Ascending aorta (tissue), 2 donors: ENCODE measurements at regions not wholly inside any gene's neighbourhood (a gene's known extent, or its start where the extent isn't known, plus 50 kb on each side); places are given as distances from the start of the nearest gene placed in this dataset.

Experiments used
- DNase-seq, 2 donors: peaks; one replicate each; pipeline ENCODE4 v3.0.0-alpha.2; 2019; ENCODE audit warnings: low spot score in 2 of 2
- H3K27ac ChIP-seq, 2 donors: fragments of 200-600 bp; sonication (generic); one replicate each; pipeline ENCODE4 v1.5.1; 2016 to 2017; ENCODE audit warnings: mild to moderate bottlenecking in 1 of 2
- H3K27me3 ChIP-seq: fragments of 200-600 bp; sonication (generic); one replicate; pipeline ENCODE4 v1.5.1; 2017
- H3K36me3 ChIP-seq, 2 donors: fragments of 200-600 bp; sonication (generic); one replicate each; pipeline ENCODE4 v1.5.1; 2016
- H3K4me1 ChIP-seq, 2 donors: fragments of 200-600 bp; sonication (generic); one replicate each; pipeline ENCODE4 v1.5.1; 2016 to 2017; ENCODE audit warnings: mild to moderate bottlenecking in 1 of 2
- H3K4me3 ChIP-seq, 2 donors: fragments of 200-600 bp; sonication (generic); one replicate each; pipeline ENCODE4 v1.5.1; 2016 to 2017; ENCODE audit warnings: mild to moderate bottlenecking in 1 of 2
- H3K9me3 ChIP-seq, 2 donors: fragments of 200-600 bp; sonication (generic); one replicate each; pipeline ENCODE4 v1.5.1; 2016
- intact Hi-C: fragments of 100-400 bp; cut with DNase I; formaldehyde crosslinking; loops from one replicate; pipeline ENCODE4 v1.15.1; 2023
- TF ChIP-seq, protein P1 (sequence below), 3 experiments: fragments of 200-600 bp in 2 of 3; fragments of 450-650 bp in 1 of 3; sonication (generic) in 2 of 3; IDR thresholded peaks; one replicate each; pipeline ENCODE4 v1.5.1; 2016 to 2019; ENCODE audit warnings: antibody characterized with exemption in 3 of 3, mild to moderate bottlenecking in 1 of 3, moderate library complexity in 1 of 3

DNA sequence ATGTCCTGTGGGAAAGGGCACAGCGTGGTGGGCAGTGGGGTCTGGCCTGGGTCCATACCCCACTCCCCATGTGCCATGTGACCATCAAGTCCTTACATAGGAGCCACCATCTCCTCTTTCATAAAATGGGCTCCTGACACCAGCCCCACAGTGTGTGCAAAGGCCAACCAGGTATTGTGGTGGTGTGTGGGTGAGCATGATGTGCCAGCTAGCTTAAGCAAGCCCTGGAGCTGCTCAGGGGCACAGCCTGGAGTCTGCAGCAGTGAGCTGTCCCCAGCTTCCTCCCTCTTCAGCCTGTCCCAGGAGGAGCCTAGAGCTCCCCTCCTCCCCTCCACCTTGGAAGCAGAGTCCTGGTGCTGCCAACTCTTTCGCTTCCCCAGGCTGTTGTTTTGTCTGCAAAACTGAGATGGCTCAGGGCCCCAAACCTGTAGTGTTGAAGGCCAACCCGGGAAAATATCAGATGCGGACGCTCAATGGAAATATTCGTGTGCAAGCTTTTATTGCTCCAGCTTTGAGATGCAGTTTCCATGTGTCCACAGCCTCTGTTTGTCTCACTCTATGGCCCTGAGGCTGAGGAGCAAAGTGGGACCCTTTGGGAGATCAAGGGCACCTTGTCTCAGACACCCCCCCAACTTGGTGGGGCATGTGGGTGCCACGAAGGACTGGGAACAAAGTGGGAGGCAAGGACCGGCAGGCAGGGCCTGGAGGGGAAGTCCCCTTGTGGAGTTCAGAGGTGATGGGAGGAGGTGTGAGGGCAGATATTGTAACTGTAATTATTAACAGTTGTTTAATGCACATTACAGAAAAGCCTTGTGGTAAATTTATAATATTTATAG lies 92.6 kb downstream of the CTTN start:
- DNase-seq = no peak
- no peak overlapping the region for H3K4me3 ChIP-seq
- no peaks in the 10 kb centered on the region for H3K36me3 ChIP-seq
- H3K9me3 ChIP-seq = no peaks in the 10 kb centered on the region
- no peaks in the 10 kb centered on the region for H3K4me1 ChIP-seq
- H3K27me3 ChIP-seq = no peaks in the 10 kb centered on the region
- intact Hi-C loops = no loop called here
- H3K27ac ChIP-seq = no peak overlapping the region
- TF ChIP-seq, protein P1, sequence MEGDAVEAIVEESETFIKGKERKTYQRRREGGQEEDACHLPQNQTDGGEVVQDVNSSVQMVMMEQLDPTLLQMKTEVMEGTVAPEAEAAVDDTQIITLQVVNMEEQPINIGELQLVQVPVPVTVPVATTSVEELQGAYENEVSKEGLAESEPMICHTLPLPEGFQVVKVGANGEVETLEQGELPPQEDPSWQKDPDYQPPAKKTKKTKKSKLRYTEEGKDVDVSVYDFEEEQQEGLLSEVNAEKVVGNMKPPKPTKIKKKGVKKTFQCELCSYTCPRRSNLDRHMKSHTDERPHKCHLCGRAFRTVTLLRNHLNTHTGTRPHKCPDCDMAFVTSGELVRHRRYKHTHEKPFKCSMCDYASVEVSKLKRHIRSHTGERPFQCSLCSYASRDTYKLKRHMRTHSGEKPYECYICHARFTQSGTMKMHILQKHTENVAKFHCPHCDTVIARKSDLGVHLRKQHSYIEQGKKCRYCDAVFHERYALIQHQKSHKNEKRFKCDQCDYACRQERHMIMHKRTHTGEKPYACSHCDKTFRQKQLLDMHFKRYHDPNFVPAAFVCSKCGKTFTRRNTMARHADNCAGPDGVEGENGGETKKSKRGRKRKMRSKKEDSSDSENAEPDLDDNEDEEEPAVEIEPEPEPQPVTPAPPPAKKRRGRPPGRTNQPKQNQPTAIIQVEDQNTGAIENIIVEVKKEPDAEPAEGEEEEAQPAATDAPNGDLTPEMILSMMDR (IDR thresholded peaks at IDR 0.05) = no peak

DNA sequence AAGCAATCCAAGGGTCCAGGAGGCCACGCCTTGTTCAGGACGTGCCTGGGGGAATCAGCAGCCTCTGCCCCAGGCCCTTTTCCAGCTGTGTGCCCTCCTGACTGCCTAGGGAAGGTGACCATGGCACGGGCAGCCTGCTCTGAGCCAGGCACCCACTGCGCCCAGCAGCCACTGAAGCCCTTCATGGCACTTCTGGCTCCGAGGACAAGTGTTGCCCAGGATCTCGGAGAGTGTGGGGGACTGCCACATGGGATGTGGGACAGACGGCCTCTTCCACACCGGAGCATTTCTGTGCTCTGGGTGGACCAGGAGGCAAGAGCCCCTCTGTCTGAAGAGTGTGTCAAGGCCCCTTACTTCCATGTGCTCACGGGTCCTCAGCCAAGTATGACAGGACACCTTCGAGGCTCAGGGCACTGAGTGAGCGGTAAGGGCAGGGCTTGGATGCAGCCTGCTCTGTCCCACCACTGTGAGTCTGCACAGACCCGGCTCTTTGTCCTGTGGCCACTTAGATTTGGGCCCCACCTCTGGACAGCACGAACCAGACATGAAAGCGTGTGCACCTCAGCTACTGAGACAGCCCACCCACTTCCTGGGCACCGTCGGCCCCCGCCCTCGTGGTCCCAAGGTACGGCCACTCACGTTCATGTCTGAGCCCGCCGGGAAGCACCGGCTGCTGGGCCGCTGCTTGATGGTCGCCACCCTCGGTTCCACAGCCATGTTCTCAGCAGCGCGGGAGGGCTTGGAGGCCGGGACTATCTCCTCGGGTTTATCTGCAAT lies 93.6 kb downstream of the CTTN start:
- no peaks in the 10 kb centered on the region for H3K36me3 ChIP-seq
- H3K27ac ChIP-seq = no peak overlapping the region
- TF ChIP-seq, protein P1 (IDR thresholded peaks at IDR 0.05) = no peak
- DNase-seq = no peak
- no peaks in the 10 kb centered on the region for H3K27me3 ChIP-seq
- intact Hi-C loops = no loop called here
- H3K9me3 ChIP-seq = no peaks in the 10 kb centered on the region
- no peak overlapping the region for H3K4me3 ChIP-seq
- no peaks in the 10 kb centered on the region for H3K4me1 ChIP-seq

DNA sequence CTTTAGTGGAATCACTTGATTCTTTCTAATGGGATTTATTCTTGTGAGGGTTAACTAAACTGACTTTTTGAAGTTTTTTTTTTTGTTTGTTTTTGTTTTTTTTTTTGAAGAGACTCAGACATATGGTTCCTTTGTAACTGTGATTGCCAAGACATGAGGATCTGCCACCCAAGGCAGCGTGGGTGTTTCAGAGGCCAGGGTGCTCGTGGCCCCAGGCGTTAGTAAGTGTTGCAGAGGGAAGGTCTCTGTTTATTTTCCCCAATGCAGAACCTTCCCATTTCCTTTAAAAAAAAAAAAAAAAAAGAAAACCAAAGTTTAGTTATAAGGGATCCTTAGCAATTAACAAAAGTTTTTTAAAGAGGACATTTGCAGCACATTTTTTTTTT lies 94.8 kb downstream of the CTTN start:
- TF ChIP-seq, protein P1 (IDR thresholded peaks at IDR 0.05) = no peak
- H3K36me3 ChIP-seq = no peaks in the 10 kb centered on the region
- no peak overlapping the region for H3K27ac ChIP-seq
- no peaks in the 10 kb centered on the region for H3K9me3 ChIP-seq
- H3K27me3 ChIP-seq = no peaks in the 10 kb centered on the region
- no peak for DNase-seq
- H3K4me1 ChIP-seq = no peaks in the 10 kb centered on the region
- intact Hi-C loops = no loop called here
- no peak overlapping the region for H3K4me3 ChIP-seq

DNA sequence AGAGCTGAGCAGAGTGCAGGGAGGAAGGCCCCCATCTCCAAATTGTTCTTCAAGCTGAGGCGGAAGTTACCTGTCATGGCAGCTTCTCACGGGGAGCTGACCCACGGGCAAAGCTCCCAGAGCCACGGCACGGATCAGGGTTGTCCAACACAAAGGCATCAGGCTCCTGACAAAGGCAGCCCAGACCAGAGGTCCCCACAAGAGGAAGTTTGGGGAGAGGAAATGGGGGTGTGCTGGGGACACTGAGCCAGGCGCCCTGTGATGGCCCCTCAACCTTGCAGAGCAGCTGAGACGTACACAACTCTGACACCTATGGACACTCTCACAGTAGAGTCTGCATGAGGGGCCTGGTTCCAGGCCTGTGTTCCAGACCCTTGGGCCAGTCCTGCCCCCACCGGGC lies 95.6 kb downstream of the CTTN start:
- Histone ChIP-seq H3K4me1 (no peaks in the 10 kb centered on the region), H3K4me3 (no peak overlapping the region), H3K9me3 (no peaks in the 10 kb centered on the region), H3K27me3 (no peaks in the 10 kb centered on the region), H3K36me3 (no peaks in the 10 kb centered on the region), H3K27ac (no peak overlapping the region)
- no peak for DNase-seq
- TF ChIP-seq, protein P1 (IDR thresholded peaks at IDR 0.05) = no peak
- intact Hi-C loops = no loop called here

DNA sequence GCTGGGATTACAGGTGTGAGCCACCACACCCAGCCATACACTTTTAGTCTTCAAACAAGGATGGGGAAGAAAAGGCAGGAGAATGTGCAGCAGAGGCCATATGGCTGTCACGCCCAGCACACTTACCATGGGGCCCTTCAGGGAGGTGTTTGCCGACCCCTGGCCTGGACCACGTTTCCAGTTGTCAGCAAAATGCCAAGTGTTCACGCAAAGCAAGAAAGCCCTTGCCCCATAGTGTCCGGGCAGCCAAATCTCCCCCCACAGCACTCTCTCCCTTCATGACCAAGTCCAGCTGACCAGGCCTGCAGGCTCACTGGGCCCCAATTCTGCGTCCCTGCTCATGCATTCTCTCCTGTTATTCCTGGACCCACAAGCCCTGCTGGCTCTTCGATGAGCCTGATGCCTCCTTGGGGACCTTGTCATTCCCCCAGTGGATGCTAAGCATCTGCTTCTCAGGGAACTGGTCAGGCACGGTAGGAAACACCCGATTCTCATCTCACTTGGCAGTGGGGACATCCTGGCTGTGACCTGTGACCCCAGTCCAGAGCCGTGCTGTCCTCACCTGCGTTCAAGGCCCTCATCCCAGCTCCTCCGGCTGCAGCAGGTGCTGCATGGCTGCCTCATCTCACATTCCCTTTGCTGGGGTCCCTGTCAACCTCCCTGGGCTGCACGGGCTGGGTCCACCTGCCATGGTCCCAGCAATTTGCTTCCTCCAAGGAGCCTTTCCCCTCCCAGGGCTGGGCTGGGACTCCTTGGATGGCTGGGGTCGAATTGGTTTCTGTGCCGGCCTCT lies 96.4 kb downstream of the CTTN start:
- Histone ChIP-seq H3K4me1 (no peaks in the 10 kb centered on the region), H3K27ac (no peak overlapping the region)
- no peak for DNase-seq

More for the DNA sequence above, 96.4 kb downstream of the CTTN start:
- H3K4me3 ChIP-seq = no peak overlapping the region
- TF ChIP-seq, protein P1 (IDR thresholded peaks at IDR 0.05) = no peak
- H3K27me3 ChIP-seq = no peaks in the 10 kb centered on the region
- no peaks in the 10 kb centered on the region for H3K36me3 ChIP-seq
- no peaks in the 10 kb centered on the region for H3K9me3 ChIP-seq
- intact Hi-C loops = loop anchor here (5.0 kb wide), 1 partner anchor 1118 kb away; no protein-coding TSS in a partner anchor
